ENCODE measurements at regions not wholly inside any gene's neighbourhood (a gene's known extent, or its start where the extent isn't known, plus 50 kb on each side); places are given as distances from the start of the nearest gene placed in this dataset.

DNA sequence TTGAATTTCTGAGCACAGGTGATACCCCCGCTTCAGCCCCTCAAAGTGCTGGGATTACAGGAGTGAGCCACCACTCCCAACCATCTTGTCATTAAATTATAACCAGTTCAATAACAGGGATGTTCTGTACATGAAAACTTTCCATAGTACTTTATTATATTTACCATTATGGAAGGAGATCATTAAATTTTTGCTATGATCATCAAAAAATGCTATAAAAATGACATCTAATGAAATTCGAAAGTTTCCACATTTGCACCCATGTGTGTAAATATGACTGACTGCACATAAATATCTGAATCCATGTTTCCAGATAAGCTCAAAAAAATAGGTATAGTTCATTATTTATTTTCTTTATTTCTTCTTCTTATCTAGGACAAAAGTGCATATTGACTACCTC lies 182.6 kb downstream of the FBXO8 start:
- TF ChIP-seq EZH2phosphoT487 (IDR thresholded peaks at IDR 0.05; ENCODE audit: insufficient read depth, low read depth) = no peak
- TF ChIP-seq EZH2 (IDR thresholded peaks at IDR 0.05; ENCODE audit: insufficient read depth, poor library complexity, severe bottlenecking) = no peak

Measured in GM23248 (cell line).